SK-N-SH treated with all-trans-retinoic acid at 6 μM for 48 hours (cell line): ENCODE measurements at regions not wholly inside any gene's neighbourhood (a gene's known extent, or its start where the extent isn't known, plus 50 kb on each side); places are given as distances from the start of the nearest gene placed in this dataset.

ENCODE experiments used
- ATAC-seq: fragments of 200-7000 bp; cut with Tn5 transposase; 3 replicates; pipeline ENCODE4 v1.9.1; 2020; ENCODE audit warnings: mild to moderate bottlenecking, moderate library complexity
- BACH2 ChIP-seq: fragments of 250-450 bp; sonication (Bioruptor Pico); IDR thresholded peaks from 2 replicates; pipeline ENCODE4 v1.9.0; 2021; ENCODE audit warnings: mild to moderate bottlenecking, borderline replicate concordance
- CSDC2 ChIP-seq: fragments of 250-450 bp; sonication (Bioruptor Pico); IDR thresholded peaks from 2 replicates; pipeline ENCODE4 v1.5.0; 2020; ENCODE audit warnings: mild to moderate bottlenecking, moderate library complexity
- ESRRG ChIP-seq: fragments of 250-450 bp; sonication (Bioruptor Pico); IDR thresholded peaks from 2 replicates; pipeline ENCODE4 v1.6.1; 2021; ENCODE audit warnings: mild to moderate bottlenecking
- ISL1 ChIP-seq: fragments of 250-450 bp; sonication (Bioruptor Pico); IDR thresholded peaks from 2 replicates; pipeline ENCODE4 v2.1.2; 2022; ENCODE audit warnings: mild to moderate bottlenecking, moderate library complexity
- OSR1 ChIP-seq: fragments of 250-450 bp; sonication (Bioruptor Pico); IDR thresholded peaks from 2 replicates; pipeline ENCODE4 v1.8.0; 2022; ENCODE audit warnings: moderate library complexity, mild to moderate bottlenecking, inconsistent platforms
- PPARA ChIP-seq: fragments of 250-450 bp; sonication (Bioruptor Pico); IDR thresholded peaks from 2 replicates; pipeline ENCODE4 v1.5.0; 2020; ENCODE audit warnings: mild to moderate bottlenecking, borderline replicate concordance
- RARB ChIP-seq: fragments of 250-450 bp; sonication (Bioruptor Pico); IDR thresholded peaks from 2 replicates; pipeline ENCODE4 v1.8.0; 2021; ENCODE audit warnings: mild to moderate bottlenecking, moderate library complexity
- TCF4 ChIP-seq: fragments of 250-450 bp; sonication (Bioruptor Pico); IDR thresholded peaks from 2 replicates; pipeline ENCODE4 v1.8.0; 2021; ENCODE audit warnings: mild to moderate bottlenecking, moderate library complexity, borderline replicate concordance
- ZC3H10 ChIP-seq: fragments of 250-450 bp; sonication (Bioruptor Pico); IDR thresholded peaks from 2 replicates; pipeline ENCODE4 v1.5.1; 2021; ENCODE audit warnings: mild to moderate bottlenecking, moderate library complexity
- ZNF70 ChIP-seq: fragments of 450-650 bp; formaldehyde crosslinking; IDR thresholded peaks from 2 replicates; pipeline ENCODE4 v1.5.0; 2020; ENCODE audit warnings: mild to moderate bottlenecking, moderate library complexity
- ZNF8 ChIP-seq: fragments of 450-650 bp; formaldehyde crosslinking; IDR thresholded peaks from 2 replicates; pipeline ENCODE4 v1.5.0; 2020; ENCODE audit warnings: mild to moderate bottlenecking, moderate library complexity
- TF ChIP-seq, protein P1 (sequence below): fragments of 250-450 bp; sonication (Bioruptor Pico); IDR thresholded peaks from 2 replicates; pipeline ENCODE4 v1.5.1; 2020; ENCODE audit warnings: low read depth, mild to moderate bottlenecking, moderate library complexity
- TF ChIP-seq, protein P2 (sequence below): fragments of 250-450 bp; sonication (Bioruptor Pico); IDR thresholded peaks from 2 replicates; pipeline ENCODE4 v1.5.1; 2021; ENCODE audit warnings: mild to moderate bottlenecking, moderate library complexity
- TF ChIP-seq, protein P3 (sequence below): fragments of 250-450 bp; sonication (Bioruptor Pico); IDR thresholded peaks from 2 replicates; pipeline ENCODE4 v1.5.0; 2020; ENCODE audit warnings: mild to moderate bottlenecking, moderate library complexity
- TF ChIP-seq, protein P4 (sequence below): fragments of 250-450 bp; sonication (Bioruptor Pico); IDR thresholded peaks from 2 replicates; pipeline ENCODE4 v1.8.0; 2021; ENCODE audit warnings: low read depth, mild to moderate bottlenecking, moderate library complexity, borderline replicate concordance

DNA sequence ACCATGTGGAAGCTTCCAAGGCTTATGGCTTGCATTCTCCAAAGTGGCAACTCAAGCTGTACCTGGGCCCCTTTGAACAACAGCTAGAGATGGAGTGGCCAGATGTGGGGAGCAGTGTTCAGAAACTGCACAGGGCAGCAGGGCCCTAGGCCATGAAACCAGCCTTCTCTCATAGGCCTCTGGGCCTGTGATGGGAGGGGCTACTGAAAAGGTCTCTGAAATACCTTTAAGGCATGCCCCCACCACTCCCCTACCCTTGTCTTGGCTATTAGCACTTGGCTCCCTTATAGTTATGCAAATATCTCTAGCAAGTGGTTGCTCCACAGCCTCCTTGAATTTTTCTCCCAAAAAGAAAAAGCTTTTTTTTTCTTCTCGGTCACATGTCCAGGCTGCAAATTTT, 1014.6 kb downstream of the DTWD2 start (continued):
- TF ChIP-seq, protein P1, sequence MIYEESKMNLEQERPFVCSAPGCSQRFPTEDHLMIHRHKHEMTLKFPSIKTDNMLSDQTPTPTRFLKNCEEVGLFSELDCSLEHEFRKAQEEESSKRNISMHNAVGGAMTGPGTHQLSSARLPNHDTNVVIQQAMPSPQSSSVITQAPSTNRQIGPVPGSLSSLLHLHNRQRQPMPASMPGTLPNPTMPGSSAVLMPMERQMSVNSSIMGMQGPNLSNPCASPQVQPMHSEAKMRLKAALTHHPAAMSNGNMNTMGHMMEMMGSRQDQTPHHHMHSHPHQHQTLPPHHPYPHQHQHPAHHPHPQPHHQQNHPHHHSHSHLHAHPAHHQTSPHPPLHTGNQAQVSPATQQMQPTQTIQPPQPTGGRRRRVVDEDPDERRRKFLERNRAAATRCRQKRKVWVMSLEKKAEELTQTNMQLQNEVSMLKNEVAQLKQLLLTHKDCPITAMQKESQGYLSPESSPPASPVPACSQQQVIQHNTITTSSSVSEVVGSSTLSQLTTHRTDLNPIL (CRISPR knock-in tag), result no peak
- TF ChIP-seq, protein P2, sequence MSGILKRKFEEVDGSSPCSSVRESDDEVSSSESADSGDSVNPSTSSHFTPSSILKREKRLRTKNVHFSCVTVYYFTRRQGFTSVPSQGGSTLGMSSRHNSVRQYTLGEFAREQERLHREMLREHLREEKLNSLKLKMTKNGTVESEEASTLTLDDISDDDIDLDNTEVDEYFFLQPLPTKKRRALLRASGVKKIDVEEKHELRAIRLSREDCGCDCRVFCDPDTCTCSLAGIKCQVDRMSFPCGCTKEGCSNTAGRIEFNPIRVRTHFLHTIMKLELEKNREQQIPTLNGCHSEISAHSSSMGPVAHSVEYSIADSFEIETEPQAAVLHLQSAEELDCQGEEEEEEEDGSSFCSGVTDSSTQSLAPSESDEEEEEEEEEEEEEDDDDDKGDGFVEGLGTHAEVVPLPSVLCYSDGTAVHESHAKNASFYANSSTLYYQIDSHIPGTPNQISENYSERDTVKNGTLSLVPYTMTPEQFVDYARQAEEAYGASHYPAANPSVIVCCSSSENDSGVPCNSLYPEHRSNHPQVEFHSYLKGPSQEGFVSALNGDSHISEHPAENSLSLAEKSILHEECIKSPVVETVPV (CRISPR knock-in tag), result no peak
- no peak for TF ChIP-seq OSR1 (CRISPR knock-in tag)

DNA sequence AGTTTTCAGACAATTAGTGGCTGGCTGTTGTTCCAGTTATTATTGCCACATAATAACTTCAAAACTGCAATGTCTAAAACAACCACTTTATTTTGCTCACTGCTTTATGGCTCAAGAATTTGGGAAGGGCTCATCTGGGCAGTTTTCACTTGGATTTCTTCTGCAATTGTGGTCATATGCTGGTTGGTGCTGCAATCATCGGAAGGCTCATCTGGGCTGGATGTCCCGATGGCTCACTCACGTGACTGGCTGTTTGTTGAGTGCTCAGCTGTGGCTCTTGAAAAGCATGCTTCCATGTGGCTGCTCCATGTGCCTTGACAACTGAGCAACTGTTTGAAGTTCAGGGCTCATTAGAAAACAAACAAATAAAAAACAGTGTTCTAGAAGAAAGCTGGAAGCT, 1032.5 kb downstream of the DTWD2 start:
- no peak for TF ChIP-seq ZNF70
- TF ChIP-seq, protein P3, sequence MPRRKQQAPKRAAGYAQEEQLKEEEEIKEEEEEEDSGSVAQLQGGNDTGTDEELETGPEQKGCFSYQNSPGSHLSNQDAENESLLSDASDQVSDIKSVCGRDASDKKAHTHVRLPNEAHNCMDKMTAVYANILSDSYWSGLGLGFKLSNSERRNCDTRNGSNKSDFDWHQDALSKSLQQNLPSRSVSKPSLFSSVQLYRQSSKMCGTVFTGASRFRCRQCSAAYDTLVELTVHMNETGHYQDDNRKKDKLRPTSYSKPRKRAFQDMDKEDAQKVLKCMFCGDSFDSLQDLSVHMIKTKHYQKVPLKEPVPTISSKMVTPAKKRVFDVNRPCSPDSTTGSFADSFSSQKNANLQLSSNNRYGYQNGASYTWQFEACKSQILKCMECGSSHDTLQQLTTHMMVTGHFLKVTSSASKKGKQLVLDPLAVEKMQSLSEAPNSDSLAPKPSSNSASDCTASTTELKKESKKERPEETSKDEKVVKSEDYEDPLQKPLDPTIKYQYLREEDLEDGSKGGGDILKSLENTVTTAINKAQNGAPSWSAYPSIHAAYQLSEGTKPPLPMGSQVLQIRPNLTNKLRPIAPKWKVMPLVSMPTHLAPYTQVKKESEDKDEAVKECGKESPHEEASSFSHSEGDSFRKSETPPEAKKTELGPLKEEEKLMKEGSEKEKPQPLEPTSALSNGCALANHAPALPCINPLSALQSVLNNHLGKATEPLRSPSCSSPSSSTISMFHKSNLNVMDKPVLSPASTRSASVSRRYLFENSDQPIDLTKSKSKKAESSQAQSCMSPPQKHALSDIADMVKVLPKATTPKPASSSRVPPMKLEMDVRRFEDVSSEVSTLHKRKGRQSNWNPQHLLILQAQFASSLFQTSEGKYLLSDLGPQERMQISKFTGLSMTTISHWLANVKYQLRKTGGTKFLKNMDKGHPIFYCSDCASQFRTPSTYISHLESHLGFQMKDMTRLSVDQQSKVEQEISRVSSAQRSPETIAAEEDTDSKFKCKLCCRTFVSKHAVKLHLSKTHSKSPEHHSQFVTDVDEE (CRISPR knock-in tag), result no peak
- TF ChIP-seq, all 23 proteins: peak for 0
- no peak for ATAC-seq

DNA sequence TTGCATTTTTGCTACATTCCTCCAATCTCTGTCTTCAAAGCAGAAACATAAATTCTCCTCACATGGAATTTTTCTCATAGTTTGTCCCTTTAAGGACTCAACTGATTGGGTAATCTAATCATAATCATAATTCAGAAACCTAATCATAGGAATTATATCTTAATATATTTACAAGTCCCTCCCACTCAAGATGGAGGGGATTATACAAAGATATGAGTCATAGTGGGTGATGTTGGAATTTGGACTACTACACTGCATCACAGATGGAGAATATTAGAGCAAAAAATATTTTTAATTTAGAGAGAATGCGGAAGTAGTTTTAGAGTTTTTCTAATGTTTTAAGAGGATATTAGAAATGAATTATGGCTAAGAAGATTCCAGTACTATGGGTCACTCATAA, 1034.0 kb downstream of the DTWD2 start:
- ATAC-seq, result no peak
- TF ChIP-seq, protein P3 (CRISPR knock-in tag), result no peak
- TF ChIP-seq ZC3H10, result no peak
- TF ChIP-seq RARB (CRISPR knock-in tag), result no peak
- no peak for TF ChIP-seq BACH2
- TF ChIP-seq ZNF8 (CRISPR knock-in tag), result no peak
- no peak for TF ChIP-seq ESRRG (CRISPR knock-in tag)
- TF ChIP-seq ISL1 (CRISPR knock-in tag), result no peak
- no peak for TF ChIP-seq PPARA (CRISPR knock-in tag)

DNA sequence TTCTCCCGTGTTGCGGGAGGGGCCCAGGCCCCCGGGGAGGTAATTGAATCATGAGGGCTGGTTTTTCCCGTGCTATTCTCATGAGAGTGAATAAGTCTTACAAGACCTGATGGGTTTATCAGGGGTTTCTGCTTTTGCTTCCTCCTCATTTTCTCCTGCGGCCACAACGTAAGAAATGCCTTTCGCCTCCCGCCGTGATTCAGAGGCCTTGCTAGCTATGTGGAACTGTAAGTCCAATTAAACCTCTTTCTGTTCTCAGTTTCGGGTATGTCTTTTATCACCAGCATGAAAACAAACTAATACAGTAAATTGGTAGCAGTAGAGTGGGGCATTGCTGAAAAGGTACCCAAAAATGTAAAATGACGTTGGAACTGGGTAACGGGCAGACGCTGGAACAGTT, 1035.1 kb downstream of the DTWD2 start:
- TF ChIP-seq TCF4 (no peak), CSDC2 (CRISPR knock-in tag) (no peak), RARB (CRISPR knock-in tag) (no peak), ESRRG (CRISPR knock-in tag) (no peak)
- TF ChIP-seq, protein P4, sequence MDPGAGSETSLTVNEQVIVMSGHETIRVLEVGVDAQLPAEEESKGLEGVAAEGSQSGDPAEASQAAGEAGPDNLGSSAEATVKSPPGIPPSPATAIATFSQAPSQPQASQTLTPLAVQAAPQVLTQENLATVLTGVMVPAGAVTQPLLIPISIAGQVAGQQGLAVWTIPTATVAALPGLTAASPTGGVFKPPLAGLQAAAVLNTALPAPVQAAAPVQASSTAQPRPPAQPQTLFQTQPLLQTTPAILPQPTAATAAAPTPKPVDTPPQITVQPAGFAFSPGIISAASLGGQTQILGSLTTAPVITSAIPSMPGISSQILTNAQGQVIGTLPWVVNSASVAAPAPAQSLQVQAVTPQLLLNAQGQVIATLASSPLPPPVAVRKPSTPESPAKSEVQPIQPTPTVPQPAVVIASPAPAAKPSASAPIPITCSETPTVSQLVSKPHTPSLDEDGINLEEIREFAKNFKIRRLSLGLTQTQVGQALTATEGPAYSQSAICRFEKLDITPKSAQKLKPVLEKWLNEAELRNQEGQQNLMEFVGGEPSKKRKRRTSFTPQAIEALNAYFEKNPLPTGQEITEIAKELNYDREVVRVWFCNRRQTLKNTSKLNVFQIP, result no peak
- TF ChIP-seq, protein P3 (CRISPR knock-in tag), result no peak
- ATAC-seq, result no peak
